Pancreas (tissue), 10 donors: ENCODE measurements at regions not wholly inside any gene's neighbourhood (a gene's known extent, or its start where the extent isn't known, plus 50 kb on each side); places are given as distances from the start of the nearest gene placed in this dataset.

Experiments used
- ATAC-seq, 4 donors: fragments of 200-7000 bp; cut with Tn5 transposase; one replicate each; pipeline versions ENCODE4 v1.8.0 to v1.9.1; 2020; ENCODE audit warnings: mild to moderate bottlenecking in 4 of 4, moderate library complexity in 4 of 4
- DNase-seq, 6 donors: peaks; one replicate each; pipeline ENCODE4 v3.0.0-alpha.2; 2020
- FAIRE-seq: peaks from 2 replicates; lab custom pipeline; 2012; peaks lifted over from hg19 to GRCh38; lab: Jason Lieb, UNC
- H3K27ac ChIP-seq, 4 donors: fragments of 200-600 bp; sonication (generic); 1 replicate in 3 of 4; 2 replicates in 1 of 4; pipeline versions ENCODE4 v1.5.0 to v1.8.0; 2020
- H3K27me3 ChIP-seq, 4 donors: fragments of 200-600 bp; one replicate each; pipeline ENCODE4 v1.8.0; 2021
- H3K36me3 ChIP-seq, 3 donors: fragments of 200-600 bp; sonication (generic) in 1 of 3; one replicate each; pipeline versions ENCODE4 v1.5.0 to v1.8.0; 2020 to 2021
- H3K4me1 ChIP-seq, 3 donors: fragments of 200-600 bp; one replicate each; pipeline ENCODE4 v1.8.0; 2021
- H3K4me3 ChIP-seq, 4 donors: fragments of 200-600 bp; sonication (generic) in 2 of 4; one replicate each; pipeline versions ENCODE4 v1.5.0 to v1.8.0; 2020 to 2021
- H3K9me3 ChIP-seq, 4 donors: fragments of 200-600 bp; one replicate each; pipeline ENCODE4 v1.8.0; 2021
- WGBS, 2 donors: extraction: QIAGEN DNeasy Blood & Tissue Kit; methylation state at CpG; one replicate each; pipeline ENCODE4 v1.1.7; 2013; 5-methylcytosine and 5-hydroxymethylcytosine counted together
- intact Hi-C, 3 donors: fragments of 100-400 bp; cut with DNase I; formaldehyde crosslinking; loops; one replicate each; pipeline versions ENCODE4 v1.11.1 to v1.14.2; 2022
- TF ChIP-seq, protein P1 (sequence below), 4 donors: fragments of 200-600 bp; sonication (generic) in 3 of 4; IDR thresholded peaks; one replicate each; pipeline versions ENCODE4 v1.5.0 to v1.8.0; 2021; ENCODE audit warnings: antibody characterized with exemption in 4 of 4
- donor health status: healthy with polysubstance abuse.
- donor health status: DM: no; HTN: no; CAD: no; lungs with moderate emphysema.
- donor health status: DM: no; HTN: no; CAD: no.
- donor health status: control.
- donor health status: control.
- donor health status: Bipolar disorder and iron deficiency.
- donor health status: DM: yes; HTN: yes; CAD: no.
- donor health status: DM: no; HTN: no; CAD: no.
- donor health status: DM: no; HTN: no; CAD: no.
- donor health status: DM: yes; HTN: yes; CAD: no.

DNA sequence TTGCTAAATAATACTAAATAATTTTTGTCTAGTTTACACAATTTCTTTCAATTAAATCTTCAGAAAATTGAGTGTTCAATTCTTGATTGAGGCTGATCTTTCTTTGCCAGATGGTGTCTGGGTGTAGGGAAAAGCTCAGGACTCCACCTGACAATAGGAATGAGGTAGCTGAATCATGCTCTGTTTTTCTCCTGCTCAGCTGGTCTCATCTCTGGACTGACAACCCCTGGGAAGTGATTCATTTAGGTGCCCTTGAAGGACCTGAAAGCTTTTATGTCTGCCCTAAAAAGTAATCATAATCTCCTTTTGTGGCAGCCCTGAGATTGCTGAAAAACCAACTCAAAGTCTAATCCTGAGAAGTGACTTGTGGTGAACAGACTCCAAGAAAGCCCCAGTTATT lies 255.4 kb downstream of the ETNK1 start:
- Histone ChIP-seq H3K27me3 (no peaks in the 10 kb centered on the region), H3K4me3 (no peak overlapping the region), H3K9me3 (no peaks in the 10 kb centered on the region), H3K36me3 (no peaks in the 10 kb centered on the region), H3K4me1 (no peaks in the 10 kb centered on the region), H3K27ac (no peak overlapping the region)
- TF ChIP-seq, protein P1, sequence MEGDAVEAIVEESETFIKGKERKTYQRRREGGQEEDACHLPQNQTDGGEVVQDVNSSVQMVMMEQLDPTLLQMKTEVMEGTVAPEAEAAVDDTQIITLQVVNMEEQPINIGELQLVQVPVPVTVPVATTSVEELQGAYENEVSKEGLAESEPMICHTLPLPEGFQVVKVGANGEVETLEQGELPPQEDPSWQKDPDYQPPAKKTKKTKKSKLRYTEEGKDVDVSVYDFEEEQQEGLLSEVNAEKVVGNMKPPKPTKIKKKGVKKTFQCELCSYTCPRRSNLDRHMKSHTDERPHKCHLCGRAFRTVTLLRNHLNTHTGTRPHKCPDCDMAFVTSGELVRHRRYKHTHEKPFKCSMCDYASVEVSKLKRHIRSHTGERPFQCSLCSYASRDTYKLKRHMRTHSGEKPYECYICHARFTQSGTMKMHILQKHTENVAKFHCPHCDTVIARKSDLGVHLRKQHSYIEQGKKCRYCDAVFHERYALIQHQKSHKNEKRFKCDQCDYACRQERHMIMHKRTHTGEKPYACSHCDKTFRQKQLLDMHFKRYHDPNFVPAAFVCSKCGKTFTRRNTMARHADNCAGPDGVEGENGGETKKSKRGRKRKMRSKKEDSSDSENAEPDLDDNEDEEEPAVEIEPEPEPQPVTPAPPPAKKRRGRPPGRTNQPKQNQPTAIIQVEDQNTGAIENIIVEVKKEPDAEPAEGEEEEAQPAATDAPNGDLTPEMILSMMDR (IDR thresholded peaks at IDR 0.05) = no peak
- ATAC-seq (no peak), FAIRE-seq (no peak), DNase-seq (no peak)
- intact Hi-C loops = no loop called here

DNA sequence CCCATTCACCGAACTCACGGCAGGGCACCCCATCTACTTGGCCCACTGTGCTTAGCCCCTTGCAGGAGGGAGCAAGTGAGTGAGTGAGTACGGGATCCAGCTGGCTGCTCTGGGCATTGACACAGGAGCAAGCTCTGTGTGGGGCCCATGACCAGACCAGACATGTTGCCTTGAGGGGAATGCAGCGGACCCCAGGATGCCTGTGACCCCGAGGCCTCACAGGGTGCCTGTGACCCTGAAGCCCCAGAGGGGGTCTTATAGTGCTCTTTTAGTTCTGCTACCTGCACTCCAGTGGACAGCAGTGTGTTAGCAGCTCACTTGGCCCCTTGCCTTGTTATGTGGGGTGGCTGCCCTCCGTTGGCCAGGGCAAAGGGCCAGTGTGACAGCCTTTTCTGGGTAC lies 255.8 kb downstream of the ETNK1 start:
- intact Hi-C loops = no loop called here
- FAIRE-seq (no peak), ATAC-seq (no peak), DNase-seq (peak in 1 of 6 donors; percentile 20)
- Histone ChIP-seq H3K27ac (no peak overlapping the region), H3K27me3 (no peaks in the 10 kb centered on the region), H3K4me1 (no peaks in the 10 kb centered on the region), H3K9me3 (no peaks in the 10 kb centered on the region), H3K36me3 (no peaks in the 10 kb centered on the region), H3K4me3 (no peak overlapping the region)
- WGBS, 2 donors = 68 to 74% methylated on average over 6 of the region's 6 CpGs
- TF ChIP-seq, protein P1 (IDR thresholded peaks at IDR 0.05) = no peak

DNA sequence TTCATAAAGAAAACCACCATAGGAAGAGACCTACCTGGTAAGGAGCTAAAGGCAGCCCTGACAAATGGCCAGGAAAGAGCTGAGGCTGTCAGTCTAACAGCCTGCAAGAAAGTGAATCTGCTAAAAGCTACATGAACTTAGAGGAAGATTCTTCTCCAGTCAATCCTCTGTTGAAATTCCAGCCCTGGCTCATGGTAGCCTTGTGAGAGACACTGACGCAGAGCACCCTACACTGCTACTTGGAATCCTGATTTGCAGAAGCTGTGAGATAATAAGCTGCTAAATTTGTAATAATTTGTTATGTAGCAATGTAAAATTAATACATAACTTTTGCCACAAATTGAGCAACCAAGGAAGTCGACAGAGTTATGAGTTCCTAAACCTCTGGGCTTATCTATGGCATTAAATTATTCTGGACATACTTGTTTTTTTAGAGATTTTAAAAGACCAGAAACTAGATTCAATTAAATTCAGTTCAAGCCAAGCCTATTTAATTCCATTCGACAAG lies 257.0 kb downstream of the ETNK1 start:
- TF ChIP-seq, protein P1 (IDR thresholded peaks at IDR 0.05) = no peak
- Histone ChIP-seq H3K36me3 (no peaks in the 10 kb centered on the region), H3K9me3 (no peaks in the 10 kb centered on the region), H3K27ac (no peak overlapping the region), H3K4me3 (no peak overlapping the region), H3K27me3 (no peaks in the 10 kb centered on the region), H3K4me1 (no peaks in the 10 kb centered on the region)
- intact Hi-C loops = no loop called here
- ATAC-seq = no peak
- 63 to 77% methylated on average over 3 of the region's 3 CpGs for WGBS, 2 donors
- no peak for FAIRE-seq
- no peak for DNase-seq

- FAIRE-seq (no peak), ATAC-seq (no peak), DNase-seq (no peak)
- H3K27ac ChIP-seq = no peak overlapping the region
- H3K27me3 ChIP-seq = no peaks in the 10 kb centered on the region
- no peaks in the 10 kb centered on the region for H3K4me1 ChIP-seq
- intact Hi-C loops = no loop called here
- H3K4me3 ChIP-seq = no peak overlapping the region
- no peaks in the 10 kb centered on the region for H3K9me3 ChIP-seq
- 83 to 89% methylated on average over 2 of the region's 2 CpGs for WGBS, 2 donors
- TF ChIP-seq, protein P1 (IDR thresholded peaks at IDR 0.05) = no peak
- H3K36me3 ChIP-seq = no peaks in the 10 kb centered on the region
Observed at GRCh38 chr12:22882559-22882958, 257.6 kb downstream of the ETNK1 start.

DNA sequence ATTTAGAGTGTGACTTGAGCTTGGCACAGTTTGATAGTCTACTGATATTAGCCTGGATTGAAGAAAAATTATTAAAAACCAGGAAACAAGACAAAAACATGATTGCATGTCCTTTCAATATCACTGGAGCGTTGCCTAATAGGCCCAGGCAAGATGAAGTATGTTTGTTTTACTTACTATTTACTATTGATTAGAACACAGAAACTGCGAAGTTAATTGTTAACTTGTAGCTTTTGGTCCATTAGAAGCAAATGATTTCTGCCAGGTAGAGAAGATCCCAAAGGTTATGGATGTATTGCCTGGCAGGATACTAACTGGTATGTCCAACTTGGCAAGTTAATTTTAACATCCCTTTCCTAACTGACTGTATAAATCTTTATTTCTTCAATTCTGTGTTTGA lies 268.9 kb downstream of the ETNK1 start:
- FAIRE-seq (no peak), DNase-seq (no peak), ATAC-seq (peak in 1 of 4 donors; percentile 36)
- no peak overlapping the region for H3K27ac ChIP-seq
- H3K36me3 ChIP-seq = no peaks in the 10 kb centered on the region
- 8 to 11% methylated on average over 2 of the region's 2 CpGs for WGBS, 2 donors
- no peaks in the 10 kb centered on the region for H3K27me3 ChIP-seq
- intact Hi-C loops = no loop called here
- peaks cover 0 to 8% (median 0%) of the 10 kb centered on the region in 3 donors for H3K4me1 ChIP-seq
- no peak overlapping the region for H3K4me3 ChIP-seq
- TF ChIP-seq, protein P1 (IDR thresholded peaks at IDR 0.05) = no peak
- H3K9me3 ChIP-seq = no peaks in the 10 kb centered on the region
